ENCODE measurements at regions not wholly inside any gene's neighbourhood (a gene's known extent, or its start where the extent isn't known, plus 50 kb on each side); places are given as distances from the start of the nearest gene placed in this dataset.

GRCh38 chr12:97385121-97385520, 77.5 kb upstream of the RMST start:
- CTCF ChIA-PET: no interaction called here
- no peak overlapping the region for H3K4me3 ChIP-seq (ENCODE audit: low read depth, low read length, poor library complexity, severe bottlenecking)
- peaks cover 5% of the 10 kb centered on the region for H3K27me3 ChIP-seq (replicated peaks; ENCODE audit: insufficient read depth, low read depth, low read length, poor library complexity)
- POLR2A ChIA-PET (ENCODE audit: low non-redundant PET): no interaction called here
- BruUV-seq (replicated peaks): no TSS peak
- no peaks in the 10 kb centered on the region for H3K4me1 ChIP-seq (ENCODE audit: insufficient read depth, low read length, poor library complexity, severe bottlenecking)
- no peaks in the 10 kb centered on the region for H3K9me3 ChIP-seq (ENCODE audit: low read depth, low read length, poor library complexity, severe bottlenecking)
- no peak for TF ChIP-seq EZH2 (IDR thresholded peaks at IDR 0.05; ENCODE audit: borderline replicate concordance, low read depth, low read length, poor library complexity, severe bottlenecking)
- TF ChIP-seq, protein P1, sequence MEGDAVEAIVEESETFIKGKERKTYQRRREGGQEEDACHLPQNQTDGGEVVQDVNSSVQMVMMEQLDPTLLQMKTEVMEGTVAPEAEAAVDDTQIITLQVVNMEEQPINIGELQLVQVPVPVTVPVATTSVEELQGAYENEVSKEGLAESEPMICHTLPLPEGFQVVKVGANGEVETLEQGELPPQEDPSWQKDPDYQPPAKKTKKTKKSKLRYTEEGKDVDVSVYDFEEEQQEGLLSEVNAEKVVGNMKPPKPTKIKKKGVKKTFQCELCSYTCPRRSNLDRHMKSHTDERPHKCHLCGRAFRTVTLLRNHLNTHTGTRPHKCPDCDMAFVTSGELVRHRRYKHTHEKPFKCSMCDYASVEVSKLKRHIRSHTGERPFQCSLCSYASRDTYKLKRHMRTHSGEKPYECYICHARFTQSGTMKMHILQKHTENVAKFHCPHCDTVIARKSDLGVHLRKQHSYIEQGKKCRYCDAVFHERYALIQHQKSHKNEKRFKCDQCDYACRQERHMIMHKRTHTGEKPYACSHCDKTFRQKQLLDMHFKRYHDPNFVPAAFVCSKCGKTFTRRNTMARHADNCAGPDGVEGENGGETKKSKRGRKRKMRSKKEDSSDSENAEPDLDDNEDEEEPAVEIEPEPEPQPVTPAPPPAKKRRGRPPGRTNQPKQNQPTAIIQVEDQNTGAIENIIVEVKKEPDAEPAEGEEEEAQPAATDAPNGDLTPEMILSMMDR (conservative IDR thresholded peaks at IDR 0.05; ENCODE audit: low read depth, low read length): no peak
- intact Hi-C loops (cut with micrococcal nuclease; ENCODE audit: unreplicated experiment): no loop called here
- no peaks in the 10 kb centered on the region for H3K36me3 ChIP-seq (ENCODE audit: insufficient read depth, low read length, poor library complexity, severe bottlenecking)
- DNase-seq (ENCODE audit: low spot score): no peak
- no peak overlapping the region for H3K27ac ChIP-seq (ENCODE audit: low read depth, low read length, poor library complexity, severe bottlenecking)

GRCh38 chr12:97386133-97386581, 76.4 kb upstream of the RMST start:
- Histone ChIP-seq H3K4me1 (ENCODE audit: insufficient read depth, low read length, poor library complexity, severe bottlenecking) (no peaks in the 10 kb centered on the region), H3K9me3 (ENCODE audit: low read depth, low read length, poor library complexity, severe bottlenecking) (no peaks in the 10 kb centered on the region), H3K4me3 (ENCODE audit: low read depth, low read length, poor library complexity, severe bottlenecking) (no peak overlapping the region), H3K27me3 (replicated peaks; ENCODE audit: insufficient read depth, low read depth, low read length, poor library complexity) (peaks cover 5% of the 10 kb centered on the region), H3K36me3 (ENCODE audit: insufficient read depth, low read length, poor library complexity, severe bottlenecking) (no peaks in the 10 kb centered on the region), H3K27ac (ENCODE audit: low read depth, low read length, poor library complexity, severe bottlenecking) (no peak overlapping the region)
- no peak for DNase-seq (ENCODE audit: low spot score)
- ChIA-PET CTCF (no interaction called here), POLR2A (ENCODE audit: low non-redundant PET) (no interaction called here)
- TF ChIP-seq EZH2 (IDR thresholded peaks at IDR 0.05; ENCODE audit: borderline replicate concordance, low read depth, low read length, poor library complexity, severe bottlenecking): no peak
- TF ChIP-seq, protein P1 (conservative IDR thresholded peaks at IDR 0.05; ENCODE audit: low read depth, low read length): no peak
- intact Hi-C loops (cut with micrococcal nuclease; ENCODE audit: unreplicated experiment): no loop called here
- no TSS peak for BruUV-seq (replicated peaks)

DNA sequence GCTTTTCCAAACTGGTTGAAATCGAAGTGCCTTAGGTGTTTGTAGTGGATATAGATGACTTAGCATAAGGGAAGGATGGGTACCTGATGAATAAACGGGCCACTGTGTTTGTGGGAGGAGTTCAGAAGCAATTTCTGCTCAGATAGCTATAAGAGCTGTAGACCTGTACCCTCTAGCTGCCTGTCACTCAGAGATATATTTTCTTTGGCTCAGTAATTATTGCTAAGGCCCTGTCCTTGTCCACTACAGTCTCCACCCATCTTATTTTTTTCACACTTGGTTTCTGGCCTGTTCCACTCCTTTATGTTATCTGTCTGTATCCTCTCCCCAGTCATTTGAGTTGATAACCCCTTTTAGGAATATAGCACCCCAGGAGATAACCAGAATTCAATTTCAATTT, 74.8 kb upstream of the RMST start:
- Histone ChIP-seq H3K4me3 (ENCODE audit: low read depth, low read length, poor library complexity, severe bottlenecking) (no peak overlapping the region), H3K27ac (ENCODE audit: low read depth, low read length, poor library complexity, severe bottlenecking) (no peak overlapping the region), H3K9me3 (ENCODE audit: low read depth, low read length, poor library complexity, severe bottlenecking) (no peaks in the 10 kb centered on the region), H3K27me3 (replicated peaks; ENCODE audit: insufficient read depth, low read depth, low read length, poor library complexity) (peaks cover 8% of the 10 kb centered on the region), H3K4me1 (ENCODE audit: insufficient read depth, low read length, poor library complexity, severe bottlenecking) (no peaks in the 10 kb centered on the region), H3K36me3 (ENCODE audit: insufficient read depth, low read length, poor library complexity, severe bottlenecking) (no peaks in the 10 kb centered on the region)
- ChIA-PET POLR2A (ENCODE audit: low non-redundant PET) (no interaction called here), CTCF (interaction anchor here (0.5 kb wide), 1 partner anchor 105 kb away, joined by 3 read pairs; no protein-coding TSS in a partner anchor)
- DNase-seq (ENCODE audit: low spot score): no peak
- TF ChIP-seq, protein P1 (conservative IDR thresholded peaks at IDR 0.05; ENCODE audit: low read depth, low read length): no peak
- no peak for TF ChIP-seq EZH2 (IDR thresholded peaks at IDR 0.05; ENCODE audit: borderline replicate concordance, low read depth, low read length, poor library complexity, severe bottlenecking)
- no TSS peak for BruUV-seq (replicated peaks)
- intact Hi-C loops (cut with micrococcal nuclease; ENCODE audit: unreplicated experiment): no loop called here

Measured in A673 (cell line).